ENCODE measurements at regions not wholly inside any gene's neighbourhood (a gene's known extent, or its start where the extent isn't known, plus 50 kb on each side); places are given as distances from the start of the nearest gene placed in this dataset.

- intact Hi-C loops (cut with micrococcal nuclease; ENCODE audit: unreplicated experiment): no loop called here
Observed at GRCh38 chr11:121877152-121877551, 238.9 kb downstream of the BLID start.

DNA sequence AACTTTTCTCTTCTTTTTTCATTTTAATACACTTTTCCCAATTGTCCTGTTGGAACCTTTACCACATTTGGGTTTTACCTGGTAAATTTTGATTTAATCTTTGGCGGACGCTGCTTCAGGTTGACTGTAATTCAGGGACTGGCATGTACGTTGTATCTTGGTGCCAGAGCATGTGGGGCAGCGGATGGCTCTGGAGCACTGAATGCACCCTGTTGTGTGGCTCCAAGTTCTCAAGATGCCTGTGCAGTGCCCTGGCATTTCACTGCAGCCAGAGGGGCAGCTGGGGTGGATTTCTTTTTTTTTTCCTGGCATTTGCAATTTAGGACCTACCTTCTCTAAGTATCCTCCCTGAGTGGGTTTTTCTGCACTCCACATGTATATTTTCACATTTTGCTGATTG lies 242.2 kb downstream of the BLID start:
- ATAC-seq: no peak
- ChIA-PET CTCF (no interaction called here), POLR2A (no interaction called here)
- TF ChIP-seq SIN3A (IDR thresholded peaks at IDR 0.05; ENCODE audit: borderline replicate concordance, insufficient read depth, low read depth, low read length) (no peak), REST (IDR thresholded peaks at IDR 0.05; ENCODE audit: insufficient read depth in 1 of 2, low read depth in 2 of 2, low read length in 1 of 2) (no peak), POLR2AphosphoS5 (IDR thresholded peaks at IDR 0.05; ENCODE audit: low read depth, low read length) (no peak), TCF7L2 (IDR thresholded peaks at IDR 0.05; ENCODE audit: low read depth, low read length) (no peak)
- TF ChIP-seq, protein P1, sequence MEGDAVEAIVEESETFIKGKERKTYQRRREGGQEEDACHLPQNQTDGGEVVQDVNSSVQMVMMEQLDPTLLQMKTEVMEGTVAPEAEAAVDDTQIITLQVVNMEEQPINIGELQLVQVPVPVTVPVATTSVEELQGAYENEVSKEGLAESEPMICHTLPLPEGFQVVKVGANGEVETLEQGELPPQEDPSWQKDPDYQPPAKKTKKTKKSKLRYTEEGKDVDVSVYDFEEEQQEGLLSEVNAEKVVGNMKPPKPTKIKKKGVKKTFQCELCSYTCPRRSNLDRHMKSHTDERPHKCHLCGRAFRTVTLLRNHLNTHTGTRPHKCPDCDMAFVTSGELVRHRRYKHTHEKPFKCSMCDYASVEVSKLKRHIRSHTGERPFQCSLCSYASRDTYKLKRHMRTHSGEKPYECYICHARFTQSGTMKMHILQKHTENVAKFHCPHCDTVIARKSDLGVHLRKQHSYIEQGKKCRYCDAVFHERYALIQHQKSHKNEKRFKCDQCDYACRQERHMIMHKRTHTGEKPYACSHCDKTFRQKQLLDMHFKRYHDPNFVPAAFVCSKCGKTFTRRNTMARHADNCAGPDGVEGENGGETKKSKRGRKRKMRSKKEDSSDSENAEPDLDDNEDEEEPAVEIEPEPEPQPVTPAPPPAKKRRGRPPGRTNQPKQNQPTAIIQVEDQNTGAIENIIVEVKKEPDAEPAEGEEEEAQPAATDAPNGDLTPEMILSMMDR (IDR thresholded peaks at IDR 0.05): no peak
- no peaks in the 10 kb centered on the region for H3K27me3 ChIP-seq (ENCODE audit: control insufficient read depth, insufficient read depth, low read length)
- H3K27ac ChIP-seq (ENCODE audit: low read length): no peak overlapping the region
- no TSS peak for BruUV-seq (replicated peaks)
- H3K36me3 ChIP-seq (ENCODE audit: control insufficient read depth, insufficient read depth, low read length): no peaks in the 10 kb centered on the region
- in situ Hi-C loops (cut with HindIII; ENCODE audit: low pct_unique_long_range_greater_than_20kb, low sequenced_read_pairs): no loop called here
- no peaks in the 10 kb centered on the region for H3K9me3 ChIP-seq (ENCODE audit: control insufficient read depth, insufficient read depth, low read depth, low read length)
- intact Hi-C loops (cut with micrococcal nuclease; ENCODE audit: unreplicated experiment): no loop called here
- no peak for DNase-seq (ENCODE audit: low read depth, low spot score)
- no peaks in the 10 kb centered on the region for H3K4me1 ChIP-seq (ENCODE audit: control insufficient read depth, insufficient read depth, low read length)
- no peak overlapping the region for H3K4me3 ChIP-seq (ENCODE audit: low read depth in 2 of 2, low read length in 2 of 2)

More at GRCh38 chr11:121877152-121877551, 238.9 kb downstream of the BLID start:
- ATAC-seq (no peak), DNase-seq (ENCODE audit: low read depth, low spot score) (no peak)
- Histone ChIP-seq H3K27ac (ENCODE audit: low read length) (no peak overlapping the region), H3K4me3 (ENCODE audit: low read depth in 2 of 2, low read length in 2 of 2) (no peak overlapping the region), H3K27me3 (ENCODE audit: control insufficient read depth, insufficient read depth, low read length) (no peaks in the 10 kb centered on the region), H3K36me3 (ENCODE audit: control insufficient read depth, insufficient read depth, low read length) (no peaks in the 10 kb centered on the region), H3K9me3 (ENCODE audit: control insufficient read depth, insufficient read depth, low read depth, low read length) (no peaks in the 10 kb centered on the region), H3K4me1 (ENCODE audit: control insufficient read depth, insufficient read depth, low read length) (no peaks in the 10 kb centered on the region)
- POLR2A ChIA-PET: interaction anchor here (0.7 kb wide), 1 partner anchor 252 kb away, joined by 6 read pairs; no protein-coding TSS in a partner anchor
- TF ChIP-seq REST (IDR thresholded peaks at IDR 0.05; ENCODE audit: insufficient read depth in 1 of 2, low read depth in 2 of 2, low read length in 1 of 2) (no peak), SIN3A (IDR thresholded peaks at IDR 0.05; ENCODE audit: borderline replicate concordance, insufficient read depth, low read depth, low read length) (no peak), TCF7L2 (IDR thresholded peaks at IDR 0.05; ENCODE audit: low read depth, low read length) (no peak), POLR2AphosphoS5 (IDR thresholded peaks at IDR 0.05; ENCODE audit: low read depth, low read length) (no peak)
- TF ChIP-seq, protein P1 (IDR thresholded peaks at IDR 0.05): no peak
- in situ Hi-C loops (cut with HindIII; ENCODE audit: low pct_unique_long_range_greater_than_20kb, low sequenced_read_pairs): no loop called here
- no TSS peak for BruUV-seq (replicated peaks)
- CTCF ChIA-PET: no interaction called here

All from Panc1 (cell line).